Ishikawa (cell line): ENCODE measurements at regions not wholly inside any gene's neighbourhood (a gene's known extent, or its start where the extent isn't known, plus 50 kb on each side); places are given as distances from the start of the nearest gene placed in this dataset.

Experiments
- CEBPB ChIP-seq: IDR thresholded peaks from 2 replicates; pipeline ENCODE4 v1.6.1; 2012
- NFIC ChIP-seq: IDR thresholded peaks from 2 replicates; pipeline ENCODE4 v1.6.1; 2012
- TAF1 ChIP-seq: IDR thresholded peaks from 2 replicates; pipeline ENCODE4 v1.6.1; 2012; ENCODE audit warnings: low read depth, mild to moderate bottlenecking
- TEAD4 ChIP-seq: IDR thresholded peaks from 2 replicates; pipeline ENCODE4 v1.6.1; 2012

GRCh38 chr16:85285681-85286065, 173.4 kb upstream of the CIBAR2 start:
- no peak for TF ChIP-seq NFIC
- TF ChIP-seq TEAD4 = no peak
- no peak for TF ChIP-seq CEBPB
- no peak for TF ChIP-seq TAF1
